Right cardiac atrium (tissue), 5 donors: ENCODE measurements at regions not wholly inside any gene's neighbourhood (a gene's known extent, or its start where the extent isn't known, plus 50 kb on each side); places are given as distances from the start of the nearest gene placed in this dataset.
"Not testable (repeated sequence)": the region's sequence is repeated elsewhere in the genome, so short reads cannot be mapped to it uniquely, and the experiment has no call there.

Source experiments
- ATAC-seq, 2 donors: fragments of 200-7000 bp; cut with Tn5 transposase; one replicate each; pipeline versions ENCODE4 v1.8.0 to v1.9.1; 2020; ENCODE audit warnings: moderate library complexity in 2 of 2, mild to moderate bottlenecking in 1 of 2
- DNase-seq, 3 donors: peaks; one replicate each; pipeline ENCODE4 v3.0.0-alpha.2; 2020
- H3K27ac ChIP-seq: one replicate; pipeline ENCODE4 v1.5.1; 2013; ENCODE audit warnings: mild to moderate bottlenecking, low read length, control low read depth, moderate library complexity
- H3K27me3 ChIP-seq: one replicate; pipeline ENCODE4 v1.6.1; 2013; ENCODE audit not compliant: control insufficient read depth, insufficient read depth
- H3K4me1 ChIP-seq: one replicate; pipeline ENCODE4 v1.6.1; 2013; ENCODE audit warnings: low read length; ENCODE audit not compliant: control insufficient read depth, insufficient read depth
- H3K4me3 ChIP-seq: one replicate; pipeline ENCODE4 v1.5.1; 2013; ENCODE audit warnings: low read length, control low read depth
- H3K9me3 ChIP-seq: one replicate; pipeline ENCODE4 v1.6.1; 2013; ENCODE audit warnings: low read length; ENCODE audit not compliant: control insufficient read depth
- WGBS: extraction: QIAGEN DNeasy Blood & Tissue Kit; methylation state at CpG from one replicate; pipeline ENCODE4 v1.1.7; 2013; 5-methylcytosine and 5-hydroxymethylcytosine counted together
- intact Hi-C, 4 donors: fragments of 100-400 bp; cut with DNase I; formaldehyde crosslinking; loops; one replicate each; pipeline versions ENCODE4 v1.11.0 to v1.14.0; 2022 to 2023
- donor health status: healthy with polysubstance abuse.
- donor health status: DM: no; HTN: yes; CAD: no.
- donor health status: DM: no; HTN: no; CAD: no.
- donor health status: DM: no; HTN: yes; CAD: no; lungs with severe emphysema.
- donor health status: DM: yes; HTN: yes; CAD: no.

GRCh38 chr3:125810010-125810409, 159.0 kb upstream of the ROPN1B start:
- DNase-seq, intact Hi-C loops, ATAC-seq, H3K9me3 ChIP-seq, H3K4me3 ChIP-seq, H3K27ac ChIP-seq, H3K4me1 ChIP-seq, H3K27me3 ChIP-seq: not testable (repeated sequence)
- 59% methylated on average over 4 of the region's 4 CpGs for WGBS

DNA sequence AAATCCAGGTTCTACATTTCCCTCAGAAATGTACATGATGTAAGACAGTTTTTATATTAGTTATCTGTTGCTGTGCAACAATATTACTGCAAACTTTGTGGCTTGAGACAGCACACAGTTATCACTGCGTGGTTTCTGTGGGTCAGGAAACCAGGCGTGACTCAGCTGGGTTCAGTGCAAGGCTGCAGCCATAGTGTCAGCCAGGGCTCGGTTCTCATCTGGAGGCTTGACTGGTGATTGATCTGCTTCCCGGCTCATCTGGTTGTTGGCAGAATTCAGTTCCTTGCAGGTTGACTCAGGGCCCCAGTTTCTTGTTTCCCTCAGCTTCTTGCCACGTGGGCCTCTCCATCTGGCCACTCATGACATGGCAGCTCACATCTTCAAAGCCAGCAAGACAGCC, 146.8 kb upstream of the ROPN1B start:
- ATAC-seq, intact Hi-C loops, H3K4me3 ChIP-seq, H3K9me3 ChIP-seq, H3K4me1 ChIP-seq, H3K27ac ChIP-seq, H3K27me3 ChIP-seq, DNase-seq: not testable (repeated sequence)
- WGBS, result 61% methylated on average over 5 of the region's 5 CpGs

DNA sequence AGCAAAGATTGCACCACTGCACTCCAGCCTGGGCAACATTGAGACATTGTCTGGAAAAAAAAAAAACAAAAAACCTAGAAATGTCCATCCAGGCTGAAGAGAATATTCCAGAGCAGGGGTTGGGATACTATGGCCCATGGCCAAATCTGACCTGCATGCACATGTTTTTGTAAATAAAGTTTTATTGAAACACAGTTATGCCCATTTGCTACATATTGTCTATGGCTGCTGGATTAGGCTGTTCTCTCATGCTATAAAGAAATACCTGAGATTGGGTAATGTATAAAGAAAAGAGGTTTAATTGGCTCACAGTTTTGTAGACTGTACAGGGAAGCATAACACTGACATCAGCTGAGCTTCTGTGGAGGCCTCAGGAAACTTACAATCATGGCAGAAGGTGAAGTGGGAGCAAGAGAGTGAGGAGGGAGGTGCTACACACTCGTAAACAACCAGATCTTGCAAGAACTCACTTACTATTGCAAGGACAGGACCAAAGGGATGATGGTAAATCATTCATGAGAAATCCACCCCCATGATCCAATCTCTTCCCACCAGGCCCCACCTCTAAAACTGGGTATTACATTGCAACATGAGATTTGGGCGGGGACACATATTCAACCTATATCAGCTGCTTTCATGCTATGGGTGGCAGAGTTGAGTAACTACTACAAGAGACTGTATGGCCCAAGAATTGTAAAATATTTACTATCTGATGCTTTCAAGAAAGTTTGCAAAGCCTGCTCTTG, 137.8 kb upstream of the ROPN1B start:
- H3K27ac ChIP-seq, H3K27me3 ChIP-seq, DNase-seq, H3K4me1 ChIP-seq, H3K4me3 ChIP-seq, intact Hi-C loops, H3K9me3 ChIP-seq, ATAC-seq: not testable (repeated sequence)
- WGBS, result 97% methylated on average over 2 of the region's 2 CpGs

- H3K9me3 ChIP-seq, ATAC-seq, H3K27ac ChIP-seq, intact Hi-C loops, H3K27me3 ChIP-seq, H3K4me3 ChIP-seq, H3K4me1 ChIP-seq: not testable (repeated sequence)
- peak in 1 of 3 donors; percentile 38 for DNase-seq
- WGBS, result 43% methylated on average over 8 of the region's 8 CpGs
These were observed 133.4 kb upstream of the ROPN1B start for GRCh38 chr3:125835562-125835961.

GRCh38 chr3:125836011-125836551, 132.9 kb upstream of the ROPN1B start:
- DNase-seq, result peak in 1 of 3 donors; percentile 36
- intact Hi-C loops, H3K27me3 ChIP-seq, H3K4me3 ChIP-seq, H3K4me1 ChIP-seq, H3K9me3 ChIP-seq, ATAC-seq: not testable (repeated sequence)
- peak overlapping the region; percentile 4 for H3K27ac ChIP-seq
- WGBS, result 33% methylated on average over 11 of the region's 11 CpGs

DNA sequence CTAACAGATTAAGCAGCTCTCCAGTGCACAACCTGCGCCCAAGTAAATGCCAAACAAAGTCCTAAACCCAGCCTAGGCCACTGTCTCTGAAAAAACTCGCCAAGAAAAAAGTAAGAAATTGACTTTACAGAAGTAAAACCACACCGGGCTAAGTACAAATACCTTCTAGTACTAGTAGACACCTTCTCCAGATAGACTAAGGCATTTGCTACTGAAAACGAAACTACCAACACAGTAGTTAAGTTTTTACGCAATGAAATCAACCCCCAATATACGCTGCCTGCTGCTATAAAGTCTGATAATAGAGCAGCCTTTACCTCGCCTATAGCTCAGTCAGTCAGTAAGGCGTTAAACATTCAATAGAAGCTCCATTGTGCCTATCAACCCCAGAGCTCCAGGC, 132.2 kb upstream of the ROPN1B start:
- 84% methylated on average over 8 of the region's 8 CpGs for WGBS
- H3K27ac ChIP-seq, intact Hi-C loops, H3K4me1 ChIP-seq, H3K27me3 ChIP-seq, H3K4me3 ChIP-seq, ATAC-seq, H3K9me3 ChIP-seq, DNase-seq: not testable (repeated sequence)

- WGBS, result 66% methylated on average over 5 of the region's 5 CpGs
- H3K27me3 ChIP-seq, H3K9me3 ChIP-seq, DNase-seq, intact Hi-C loops, ATAC-seq, H3K4me3 ChIP-seq, H3K27ac ChIP-seq, H3K4me1 ChIP-seq: not testable (repeated sequence)
These were observed 130.1 kb upstream of the ROPN1B start for GRCh38 chr3:125838857-125839256.

DNA sequence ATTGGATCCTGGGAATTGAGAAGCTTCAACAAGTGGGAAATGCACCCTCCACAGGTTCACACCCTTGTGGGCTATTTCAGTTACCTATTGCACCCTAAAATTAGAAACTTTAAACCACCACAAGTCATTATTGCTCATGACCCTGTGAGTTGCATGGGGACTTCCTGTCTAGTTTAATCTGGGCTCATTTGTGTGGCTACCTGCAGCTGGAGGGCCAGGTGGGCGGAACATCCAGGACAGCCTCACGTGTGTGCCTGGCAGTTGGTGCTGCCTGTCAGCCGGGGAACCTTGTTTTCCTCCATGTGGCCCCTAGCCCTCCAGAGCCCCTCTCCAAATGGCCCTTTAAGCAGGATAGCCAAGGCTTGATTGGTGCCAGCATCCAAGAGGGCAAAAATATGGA, 128.5 kb upstream of the ROPN1B start:
- H3K27me3 ChIP-seq, H3K27ac ChIP-seq, DNase-seq, H3K4me3 ChIP-seq, intact Hi-C loops, H3K4me1 ChIP-seq, H3K9me3 ChIP-seq, ATAC-seq: not testable (repeated sequence)
- WGBS, result 95% methylated on average over 3 of the region's 3 CpGs

DNA sequence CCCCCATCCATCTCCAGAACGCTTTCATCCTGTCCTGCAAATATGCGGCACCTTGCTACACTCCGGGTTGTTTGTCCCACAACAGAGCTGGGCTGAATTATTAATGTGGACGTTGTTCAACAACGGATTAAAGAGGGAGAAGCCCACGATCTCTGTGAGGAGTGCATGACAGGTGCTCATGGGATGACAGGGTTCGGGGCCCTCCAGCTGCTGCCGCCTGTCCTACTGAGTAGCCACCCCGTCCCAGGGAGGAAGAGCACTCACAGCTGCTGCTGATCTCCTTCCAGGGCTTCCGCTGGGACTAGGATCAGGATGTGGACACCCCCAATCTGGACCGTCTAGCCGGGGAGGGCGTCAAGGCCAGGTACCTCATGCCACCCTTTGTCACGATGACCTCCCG, 121.0 kb upstream of the ROPN1B start:
- H3K4me1 ChIP-seq, intact Hi-C loops, H3K27ac ChIP-seq, H3K4me3 ChIP-seq, DNase-seq, H3K27me3 ChIP-seq, ATAC-seq, H3K9me3 ChIP-seq: not testable (repeated sequence)
- 92% methylated on average over 15 of the region's 15 CpGs for WGBS

DNA sequence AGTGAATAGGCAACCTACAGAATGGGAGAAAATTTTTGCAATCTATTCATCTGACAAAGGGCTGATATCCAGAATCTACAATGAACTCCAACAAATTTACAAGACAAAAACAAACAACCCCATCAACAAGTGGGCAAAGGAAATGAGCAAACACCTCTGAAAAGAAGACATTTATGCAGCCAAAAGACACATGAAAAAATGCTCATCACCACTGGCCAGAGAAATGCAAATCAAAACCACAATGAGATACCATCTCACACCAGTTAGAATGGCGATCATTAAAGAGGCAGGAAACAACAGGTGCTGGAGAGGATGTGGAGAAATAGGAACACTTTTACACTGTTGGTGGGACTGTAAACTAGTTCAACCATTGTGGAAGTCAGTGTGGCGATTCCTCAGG, 114.0 kb upstream of the ROPN1B start:
- intact Hi-C loops, H3K27ac ChIP-seq, ATAC-seq, H3K27me3 ChIP-seq, H3K4me3 ChIP-seq, H3K4me1 ChIP-seq, H3K9me3 ChIP-seq, DNase-seq: not testable (repeated sequence)
- WGBS, result 82% methylated on average over 1 of the region's 2 CpGs

DNA sequence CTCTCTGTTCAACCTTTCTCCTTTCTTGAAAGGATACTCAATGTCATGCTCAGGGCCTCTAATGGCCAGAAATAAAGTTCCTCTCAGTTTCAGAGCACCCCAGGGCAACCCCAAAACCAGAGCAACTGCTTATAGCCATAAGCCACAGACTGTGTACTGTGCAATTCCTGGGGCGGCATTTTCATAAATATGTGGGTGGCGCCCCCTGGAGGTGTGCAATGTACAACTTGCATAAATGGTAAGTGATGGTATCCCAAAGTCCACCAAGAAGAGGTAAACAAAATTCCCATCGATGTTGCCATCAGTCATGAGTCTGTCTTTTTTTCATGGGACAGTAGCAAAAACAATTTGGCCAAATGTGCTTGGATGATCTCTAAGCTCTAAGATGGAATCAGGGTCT, 108.4 kb upstream of the ROPN1B start:
- H3K9me3 ChIP-seq, H3K27me3 ChIP-seq, H3K4me1 ChIP-seq, DNase-seq, H3K27ac ChIP-seq, intact Hi-C loops, ATAC-seq, H3K4me3 ChIP-seq: not testable (repeated sequence)
- WGBS, result 87% methylated on average over 3 of the region's 3 CpGs
